ENCODE measurements at regions not wholly inside any gene's neighbourhood (a gene's known extent, or its start where the extent isn't known, plus 50 kb on each side); places are given as distances from the start of the nearest gene placed in this dataset.

GRCh38 chrX:45372151-45372550 lies 171.5 kb upstream of the DIPK2B start:
- TF ChIP-seq POLR2A (IDR thresholded peaks at IDR 0.05) (no peak), CTCF (IDR thresholded peaks at IDR 0.05) (no peak)
